Hematopoietic multipotent progenitor cell treated with erythropoietin and hydrocortisone succinate and interleukin-3 and kit ligand, for 6 days (in vitro differentiated cells): ENCODE measurements at regions not wholly inside any gene's neighbourhood (a gene's known extent, or its start where the extent isn't known, plus 50 kb on each side); places are given as distances from the start of the nearest gene placed in this dataset.

Source experiments
- DNase-seq: peaks from one replicate; pipeline ENCODE4 v3.0.0-alpha.2; 2015

- DNase-seq: no peak
Measured at GRCh38 chr16:86919578-86920305, 341.4 kb downstream of the FOXL1 start.

GRCh38 chr16:86921289-86921688, 342.9 kb downstream of the FOXL1 start:
- no peak for DNase-seq

- DNase-seq: no peak
Measured at GRCh38 chr16:86922311-86922710, 344.0 kb downstream of the FOXL1 start.

DNA sequence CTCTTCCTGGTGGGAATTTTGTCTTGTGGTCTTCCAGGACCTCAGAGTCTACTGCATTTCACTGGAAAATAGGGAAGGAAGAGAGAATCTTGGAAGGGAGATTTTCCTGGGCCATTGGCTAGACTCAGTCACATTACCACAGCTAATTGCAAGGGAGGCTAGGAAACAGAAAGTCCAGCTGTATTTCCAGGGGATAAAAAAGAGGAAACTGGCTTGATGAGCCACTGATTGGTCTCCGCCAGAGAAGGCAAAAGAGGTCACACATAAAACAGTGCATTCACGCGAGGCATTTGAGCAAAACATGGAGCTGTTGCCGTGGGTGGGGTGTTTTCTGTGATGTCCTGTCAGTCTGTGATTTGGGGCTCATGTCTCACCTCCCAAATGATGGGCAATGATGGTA, 345.3 kb downstream of the FOXL1 start:
- DNase-seq: no peak

DNA sequence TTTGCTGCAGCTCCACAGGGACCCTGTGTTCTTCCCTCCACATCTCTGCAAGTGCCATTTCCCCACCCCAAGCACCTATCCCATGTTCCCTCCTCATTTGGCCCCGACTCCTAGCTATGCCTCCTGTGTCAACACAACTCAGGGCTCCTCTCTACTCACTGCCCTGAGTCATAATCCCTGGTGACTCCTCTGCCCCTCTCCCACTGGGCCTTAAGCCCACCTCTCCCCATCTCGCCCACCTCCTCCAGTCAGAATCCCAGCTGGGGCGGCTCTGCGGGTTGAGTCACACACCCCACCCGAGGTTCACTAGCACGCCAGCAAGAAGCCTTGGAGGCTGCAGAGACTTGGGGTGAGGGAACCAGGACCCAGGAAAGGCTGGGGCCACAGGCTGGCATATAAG, 346.2 kb downstream of the FOXL1 start:
- DNase-seq: no peak

GRCh38 chr16:86925067-86925791, 346.9 kb downstream of the FOXL1 start:
- DNase-seq: no peak

GRCh38 chr16:86926181-86927094, 348.1 kb downstream of the FOXL1 start:
- DNase-seq: no peak

DNA sequence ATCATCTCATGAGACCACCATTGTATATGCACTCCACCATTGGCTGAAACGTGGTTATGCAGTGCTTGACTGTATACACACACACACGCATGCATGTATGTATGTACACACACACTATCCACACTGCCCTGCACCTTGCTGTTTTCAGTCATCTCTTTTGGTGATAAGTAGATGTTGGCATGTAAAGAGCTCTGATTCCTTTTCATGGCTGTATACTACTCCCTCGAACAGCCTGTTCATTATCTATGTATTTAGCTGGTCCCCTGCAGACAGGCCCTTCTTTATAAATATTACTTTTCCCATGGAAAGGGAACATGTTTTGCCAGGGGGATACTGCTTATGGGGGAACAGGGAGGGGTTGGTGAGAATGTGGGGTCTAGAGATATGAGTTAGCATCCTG, 349.4 kb downstream of the FOXL1 start:
- DNase-seq: no peak

- no peak for DNase-seq
Measured at GRCh38 chr16:86928523-86929011, 350.2 kb downstream of the FOXL1 start.

DNA sequence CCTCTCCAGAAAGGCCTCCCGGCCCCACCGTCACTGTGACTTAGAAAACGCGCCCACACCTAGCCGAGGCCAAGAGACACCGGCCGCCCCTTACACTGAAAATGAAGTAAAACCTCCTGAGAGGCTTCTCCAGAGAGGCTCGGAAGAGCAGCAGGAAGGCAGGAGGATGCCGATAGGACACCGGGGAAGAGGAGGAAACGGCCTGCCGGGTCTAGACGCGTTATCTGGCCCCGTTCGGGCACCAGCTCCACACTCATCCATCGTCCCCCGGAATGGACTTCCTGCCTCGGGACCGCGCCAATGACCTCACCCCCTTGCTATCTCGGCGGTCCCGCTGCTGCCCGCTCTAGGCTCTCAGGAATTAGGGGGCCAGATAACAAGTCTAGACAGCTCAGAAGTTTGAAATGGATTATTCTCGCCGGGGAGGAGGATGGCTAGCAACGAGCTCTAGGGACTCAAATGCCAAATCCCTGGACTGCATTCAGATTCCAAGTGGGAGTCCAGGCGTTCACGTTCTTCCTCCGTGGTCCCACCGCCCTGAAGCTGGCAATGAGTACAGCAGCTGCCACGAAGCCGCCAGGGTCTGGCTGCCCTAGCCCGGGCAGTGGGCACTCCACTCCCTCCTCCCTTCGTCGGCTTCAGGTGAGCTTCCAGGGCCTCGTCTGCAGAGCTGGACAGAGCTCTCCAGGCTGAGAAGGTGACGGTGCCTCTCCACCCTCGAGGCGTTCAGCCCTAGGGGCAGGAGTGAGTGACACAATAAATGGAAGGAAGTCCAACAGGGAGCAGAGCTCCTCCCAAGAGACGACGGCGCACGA, 350.9 kb downstream of the FOXL1 start:
- peak; percentile 52 for DNase-seq

- DNase-seq: no peak
Measured at GRCh38 chr16:86930001-86930400, 351.7 kb downstream of the FOXL1 start.

GRCh38 chr16:86930663-86931373, 352.5 kb downstream of the FOXL1 start:
- DNase-seq: no peak

DNA sequence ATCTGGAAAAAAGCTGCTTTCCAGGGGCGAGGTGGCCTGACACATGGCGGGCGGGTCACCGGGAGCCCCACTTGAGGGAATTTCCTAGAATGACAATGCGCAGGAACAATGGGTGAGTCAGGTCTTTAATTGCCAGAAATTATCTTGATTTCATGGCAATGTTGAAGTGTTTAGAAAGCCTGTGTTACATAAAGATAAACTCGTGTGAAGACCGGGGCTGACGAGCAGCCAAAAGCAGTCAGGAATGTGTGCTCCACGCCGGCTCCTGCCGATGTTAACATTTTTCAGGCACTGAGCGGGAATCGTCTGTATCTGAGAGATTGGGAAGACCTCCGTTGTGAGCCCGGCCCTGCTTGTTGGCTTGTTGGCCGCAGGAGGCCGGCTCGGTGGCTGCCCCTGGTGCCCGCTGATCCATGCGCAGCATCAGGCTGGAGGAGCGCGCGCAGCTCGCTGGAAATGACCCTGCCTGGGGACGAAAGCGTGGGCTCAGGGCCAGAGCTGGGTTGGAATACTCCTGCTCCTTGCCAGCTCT, 353.1 kb downstream of the FOXL1 start:
- DNase-seq: no peak

- DNase-seq: no peak
Measured at GRCh38 chr16:86932130-86932982, 354.0 kb downstream of the FOXL1 start.

GRCh38 chr16:86934581-86935375, 356.4 kb downstream of the FOXL1 start:
- DNase-seq: no peak

GRCh38 chr16:86939609-86940008, 361.3 kb downstream of the FOXL1 start:
- no peak for DNase-seq

- no peak for DNase-seq
Measured at GRCh38 chr16:86941731-86942130, 363.4 kb downstream of the FOXL1 start.

DNA sequence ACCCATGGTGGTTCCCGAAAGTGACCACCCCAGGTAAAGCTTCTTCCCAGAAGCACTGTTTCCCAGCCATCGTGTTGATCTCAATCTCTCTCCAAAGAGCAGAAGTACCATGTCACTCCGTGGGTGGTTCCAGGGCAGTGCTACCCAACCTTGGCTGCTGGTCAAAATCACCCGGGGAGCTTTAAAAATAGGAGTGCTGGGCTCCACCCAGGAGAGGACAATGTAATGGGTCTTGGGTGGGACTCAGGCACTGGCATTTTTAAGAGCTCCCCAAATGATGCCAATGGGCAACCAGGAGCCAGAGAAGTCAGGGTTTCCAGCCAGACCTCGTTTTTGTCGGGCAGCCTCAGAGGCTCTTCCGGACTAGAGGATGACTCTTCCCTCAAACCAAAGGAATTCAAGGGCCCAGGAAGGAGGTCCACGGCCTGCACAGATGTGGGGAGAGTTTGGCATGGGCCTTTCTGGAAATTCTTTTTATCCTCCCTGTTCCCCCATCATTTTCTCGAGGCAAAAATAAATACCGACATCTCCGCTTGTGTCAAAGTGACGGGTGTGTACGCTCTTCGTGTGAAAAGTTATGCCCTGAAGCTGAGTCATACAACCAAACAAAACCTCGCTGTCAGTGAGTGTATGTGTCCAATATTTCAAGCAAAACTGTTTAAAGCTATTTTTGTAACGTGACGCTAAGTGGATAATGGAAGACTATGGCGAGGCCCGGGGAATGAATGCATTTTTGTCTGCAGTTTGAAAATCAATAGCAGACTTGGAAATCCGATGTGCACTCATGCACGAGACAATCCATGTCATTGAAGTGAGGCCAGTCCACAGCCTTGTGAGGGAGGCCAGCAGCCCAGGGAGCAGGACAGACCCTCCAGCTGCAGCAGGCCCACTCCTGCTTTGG, 364.1 kb downstream of the FOXL1 start:
- no peak for DNase-seq
